Lower lobe of right lung (tissue), 2 donors: ENCODE measurements at regions not wholly inside any gene's neighbourhood (a gene's known extent, or its start where the extent isn't known, plus 50 kb on each side); places are given as distances from the start of the nearest gene placed in this dataset.

Experiments used
- ATAC-seq, 2 donors: fragments of 200-7000 bp; cut with Tn5 transposase; one replicate each; pipeline ENCODE4 v1.9.1; 2020 to 2022; ENCODE audit warnings: mild to moderate bottlenecking in 2 of 2, moderate library complexity in 2 of 2
- DNase-seq: peaks from one replicate; pipeline ENCODE4 v3.0.0-alpha.2; 2020
- H3K27ac ChIP-seq: fragments of 200-600 bp; one replicate; pipeline ENCODE4 v1.8.0; 2022
- H3K27me3 ChIP-seq: fragments of 200-600 bp; one replicate; pipeline ENCODE4 v1.8.0; 2022; ENCODE audit warnings: low read depth
- H3K36me3 ChIP-seq: fragments of 200-600 bp; one replicate; pipeline ENCODE4 v1.8.0; 2022; ENCODE audit warnings: mild to moderate bottlenecking
- H3K4me1 ChIP-seq: fragments of 200-600 bp; one replicate; pipeline ENCODE4 v1.8.0; 2022
- H3K4me3 ChIP-seq: fragments of 200-600 bp; one replicate; pipeline ENCODE4 v1.8.0; 2022; ENCODE audit warnings: mild to moderate bottlenecking
- H3K9me3 ChIP-seq: fragments of 200-600 bp; one replicate; pipeline ENCODE4 v1.8.0; 2022
- intact Hi-C: fragments of 100-400 bp; cut with DNase I; formaldehyde crosslinking; loops from one replicate; pipeline ENCODE4 v1.11.0; 2022
- TF ChIP-seq, protein P1 (sequence below): fragments of 200-600 bp; IDR thresholded peaks from one replicate; pipeline ENCODE4 v1.8.0; 2022; ENCODE audit warnings: antibody characterized with exemption, mild to moderate bottlenecking
- donor health status: DM: no; HTN: yes; CAD: no; lungs with severe emphysema.

DNA sequence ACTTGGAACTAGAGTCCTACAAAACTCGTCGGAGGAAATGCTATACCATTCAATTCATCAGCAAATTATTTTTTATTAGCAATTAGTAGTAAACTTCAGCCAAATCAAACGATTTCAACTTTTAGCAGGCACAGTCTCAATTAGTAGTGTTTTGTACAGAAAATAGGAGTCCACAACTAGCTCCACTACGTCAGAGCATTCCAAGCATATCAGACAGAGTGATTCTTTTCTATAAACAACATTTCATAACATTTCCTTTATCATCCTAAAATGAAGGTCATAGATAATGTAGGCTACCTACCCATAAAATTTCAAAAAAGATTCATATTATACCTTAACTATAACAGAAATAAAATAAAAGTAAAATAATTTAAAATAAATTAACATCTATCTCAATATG lies 169.9 kb downstream of the KIF18A start:
- Histone ChIP-seq H3K4me3 (no peak overlapping the region), H3K27ac (no peak overlapping the region), H3K9me3 (no peaks in the 10 kb centered on the region), H3K27me3 (no peaks in the 10 kb centered on the region), H3K36me3 (no peaks in the 10 kb centered on the region), H3K4me1 (no peaks in the 10 kb centered on the region)
- no peak for ATAC-seq
- DNase-seq: no peak
- intact Hi-C loops: no loop called here
- TF ChIP-seq, protein P1, sequence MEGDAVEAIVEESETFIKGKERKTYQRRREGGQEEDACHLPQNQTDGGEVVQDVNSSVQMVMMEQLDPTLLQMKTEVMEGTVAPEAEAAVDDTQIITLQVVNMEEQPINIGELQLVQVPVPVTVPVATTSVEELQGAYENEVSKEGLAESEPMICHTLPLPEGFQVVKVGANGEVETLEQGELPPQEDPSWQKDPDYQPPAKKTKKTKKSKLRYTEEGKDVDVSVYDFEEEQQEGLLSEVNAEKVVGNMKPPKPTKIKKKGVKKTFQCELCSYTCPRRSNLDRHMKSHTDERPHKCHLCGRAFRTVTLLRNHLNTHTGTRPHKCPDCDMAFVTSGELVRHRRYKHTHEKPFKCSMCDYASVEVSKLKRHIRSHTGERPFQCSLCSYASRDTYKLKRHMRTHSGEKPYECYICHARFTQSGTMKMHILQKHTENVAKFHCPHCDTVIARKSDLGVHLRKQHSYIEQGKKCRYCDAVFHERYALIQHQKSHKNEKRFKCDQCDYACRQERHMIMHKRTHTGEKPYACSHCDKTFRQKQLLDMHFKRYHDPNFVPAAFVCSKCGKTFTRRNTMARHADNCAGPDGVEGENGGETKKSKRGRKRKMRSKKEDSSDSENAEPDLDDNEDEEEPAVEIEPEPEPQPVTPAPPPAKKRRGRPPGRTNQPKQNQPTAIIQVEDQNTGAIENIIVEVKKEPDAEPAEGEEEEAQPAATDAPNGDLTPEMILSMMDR: no peak

- TF ChIP-seq, protein P1: no peak
- Histone ChIP-seq H3K4me3 (no peak overlapping the region), H3K4me1 (no peaks in the 10 kb centered on the region), H3K36me3 (no peaks in the 10 kb centered on the region), H3K27ac (no peak overlapping the region), H3K9me3 (no peaks in the 10 kb centered on the region), H3K27me3 (no peaks in the 10 kb centered on the region)
- DNase-seq: no peak
- no peak for ATAC-seq
- intact Hi-C loops: no loop called here
Observed at GRCh38 chr11:27934830-27935145, 173.2 kb downstream of the KIF18A start.

DNA sequence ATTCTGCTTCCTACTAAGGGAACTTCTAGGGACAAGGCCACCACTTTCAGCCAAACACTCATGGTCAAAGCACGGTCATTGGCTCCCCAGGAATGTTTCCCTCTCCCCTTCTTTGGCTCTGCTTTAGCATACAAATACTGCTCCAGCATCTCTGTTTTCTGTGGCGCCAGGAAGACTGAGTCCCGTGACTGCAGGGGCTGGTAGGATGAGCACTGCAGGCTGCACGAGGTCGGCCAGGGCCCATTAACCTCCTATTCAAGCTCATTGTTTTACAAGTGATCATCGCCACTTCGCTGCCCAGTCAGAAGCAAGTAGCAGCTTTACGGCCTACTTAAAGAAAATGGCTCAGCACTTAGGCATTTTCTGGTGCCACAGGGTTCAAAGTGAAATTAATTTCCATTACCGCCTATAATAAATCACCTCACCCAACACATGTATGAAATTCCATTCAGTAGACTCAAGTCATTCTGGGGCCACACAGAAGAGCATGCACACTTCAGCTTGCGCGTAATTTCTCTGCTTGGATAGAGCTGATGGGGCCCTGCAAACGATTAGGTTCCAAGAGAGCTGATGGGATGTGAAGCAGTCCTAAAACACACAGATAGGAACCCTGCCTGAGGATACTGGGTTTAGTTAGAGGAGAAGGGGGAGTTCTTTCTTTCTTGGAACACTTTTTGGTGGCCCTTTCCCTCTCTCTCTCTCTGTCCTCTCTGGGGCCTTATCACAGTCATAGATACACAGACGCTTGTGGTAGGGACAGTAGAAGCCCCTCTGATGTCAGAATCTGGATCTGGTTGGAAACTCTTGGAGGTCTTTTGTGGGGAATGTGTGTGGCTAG lies 173.7 kb downstream of the KIF18A start:
- no peaks in the 10 kb centered on the region for H3K9me3 ChIP-seq
- H3K4me3 ChIP-seq: no peak overlapping the region
- H3K27me3 ChIP-seq: no peaks in the 10 kb centered on the region
- DNase-seq: no peak
- H3K36me3 ChIP-seq: no peaks in the 10 kb centered on the region
- TF ChIP-seq, protein P1: no peak
- intact Hi-C loops: no loop called here
- no peaks in the 10 kb centered on the region for H3K4me1 ChIP-seq
- H3K27ac ChIP-seq: no peak overlapping the region
- no peak for ATAC-seq

- no peak overlapping the region for H3K27ac ChIP-seq
- no peaks in the 10 kb centered on the region for H3K9me3 ChIP-seq
- TF ChIP-seq, protein P1: no peak
- no peaks in the 10 kb centered on the region for H3K27me3 ChIP-seq
- DNase-seq (no peak), ATAC-seq (no peak)
- H3K36me3 ChIP-seq: no peaks in the 10 kb centered on the region
- no peak overlapping the region for H3K4me3 ChIP-seq
- intact Hi-C loops: no loop called here
- H3K4me1 ChIP-seq: no peaks in the 10 kb centered on the region
Observed at GRCh38 chr11:27931770-27932169, 176.2 kb downstream of the KIF18A start.

DNA sequence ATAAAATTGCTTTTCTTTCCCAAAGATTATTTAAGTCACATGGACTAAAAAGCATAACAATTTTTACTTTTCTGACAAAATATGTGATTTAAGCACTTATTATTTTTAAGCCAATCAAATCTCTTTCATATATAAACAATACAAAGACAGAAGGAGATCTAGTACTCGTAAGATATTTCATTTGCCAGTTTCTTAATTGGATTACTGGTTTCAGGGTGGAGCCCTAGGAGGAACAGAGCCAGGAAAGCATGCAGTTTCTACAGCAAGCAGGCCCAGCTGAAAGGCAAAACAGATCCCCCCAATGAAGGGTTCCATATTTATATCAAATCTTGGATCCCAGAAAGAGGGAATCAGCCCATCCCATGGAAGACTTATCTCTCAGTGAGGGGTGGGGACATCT lies 177.0 kb downstream of the KIF18A start:
- H3K27ac ChIP-seq: no peak overlapping the region
- no peak overlapping the region for H3K4me3 ChIP-seq
- H3K9me3 ChIP-seq: no peaks in the 10 kb centered on the region
- no peaks in the 10 kb centered on the region for H3K36me3 ChIP-seq
- no peaks in the 10 kb centered on the region for H3K27me3 ChIP-seq
- intact Hi-C loops: no loop called here
- DNase-seq (no peak), ATAC-seq (no peak)
- H3K4me1 ChIP-seq: no peaks in the 10 kb centered on the region
- TF ChIP-seq, protein P1: no peak
